ENCODE measurements at regions not wholly inside any gene's neighbourhood (a gene's known extent, or its start where the extent isn't known, plus 50 kb on each side); places are given as distances from the start of the nearest gene placed in this dataset.
"Not testable (repeated sequence)": the region's sequence is repeated elsewhere in the genome, so short reads cannot be mapped to it uniquely, and the experiment has no call there.

DNA sequence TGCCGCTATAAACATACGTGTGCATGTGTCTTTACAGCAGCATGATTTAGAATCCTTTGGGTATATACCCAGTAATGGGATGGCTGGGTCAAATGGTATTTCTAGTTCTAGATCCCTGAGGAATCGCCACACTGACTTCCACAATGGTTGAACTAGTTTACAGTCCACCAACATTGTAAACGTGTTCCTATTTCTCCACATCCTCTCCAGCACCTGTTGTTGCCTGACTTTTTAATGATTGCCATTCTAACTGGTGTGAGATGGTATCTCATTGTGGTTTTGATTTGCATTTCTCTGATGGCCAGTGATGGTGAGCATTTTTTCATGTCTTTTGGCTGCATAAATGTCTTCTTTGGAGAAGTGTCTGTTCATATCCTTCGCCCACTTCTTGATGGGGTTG, 121.1 kb downstream of the CRYBB2 start:
- TF ChIP-seq POLR2A (IDR thresholded peaks at IDR 0.05); POLR2AphosphoS5 (IDR thresholded peaks at IDR 0.05; ENCODE audit: insufficient read depth in 1 of 2, low read depth in 1 of 2): not testable (repeated sequence)
- TF ChIP-seq, protein P1, sequence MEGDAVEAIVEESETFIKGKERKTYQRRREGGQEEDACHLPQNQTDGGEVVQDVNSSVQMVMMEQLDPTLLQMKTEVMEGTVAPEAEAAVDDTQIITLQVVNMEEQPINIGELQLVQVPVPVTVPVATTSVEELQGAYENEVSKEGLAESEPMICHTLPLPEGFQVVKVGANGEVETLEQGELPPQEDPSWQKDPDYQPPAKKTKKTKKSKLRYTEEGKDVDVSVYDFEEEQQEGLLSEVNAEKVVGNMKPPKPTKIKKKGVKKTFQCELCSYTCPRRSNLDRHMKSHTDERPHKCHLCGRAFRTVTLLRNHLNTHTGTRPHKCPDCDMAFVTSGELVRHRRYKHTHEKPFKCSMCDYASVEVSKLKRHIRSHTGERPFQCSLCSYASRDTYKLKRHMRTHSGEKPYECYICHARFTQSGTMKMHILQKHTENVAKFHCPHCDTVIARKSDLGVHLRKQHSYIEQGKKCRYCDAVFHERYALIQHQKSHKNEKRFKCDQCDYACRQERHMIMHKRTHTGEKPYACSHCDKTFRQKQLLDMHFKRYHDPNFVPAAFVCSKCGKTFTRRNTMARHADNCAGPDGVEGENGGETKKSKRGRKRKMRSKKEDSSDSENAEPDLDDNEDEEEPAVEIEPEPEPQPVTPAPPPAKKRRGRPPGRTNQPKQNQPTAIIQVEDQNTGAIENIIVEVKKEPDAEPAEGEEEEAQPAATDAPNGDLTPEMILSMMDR (IDR thresholded peaks at IDR 0.05): not testable (repeated sequence)

Measured in vagina (tissue), 2 donors.